ENCODE measurements at regions not wholly inside any gene's neighbourhood (a gene's known extent, or its start where the extent isn't known, plus 50 kb on each side); places are given as distances from the start of the nearest gene placed in this dataset.

- TF ChIP-seq CBX8 (IDR thresholded peaks at IDR 0.05; ENCODE audit: borderline replicate concordance, extremely low read depth, low read depth, low read length, poor library complexity, severe bottlenecking) (no peak), NFE2 (IDR thresholded peaks at IDR 0.05; ENCODE audit: low read depth) (no peak), TEAD1 (CRISPR knock-in tag; IDR thresholded peaks at IDR 0.05) (no peak), NCOA2 (IDR thresholded peaks at IDR 0.05; ENCODE audit: partially characterized antibody in 2 of 2) (no peak), TRIM24 (IDR thresholded peaks at IDR 0.05) (no peak), ZNF274 (IDR thresholded peaks at IDR 0.05; ENCODE audit: borderline replicate concordance, low read depth, low read length) (no peak), ZNF551 (CRISPR knock-in tag; IDR thresholded peaks at IDR 0.05) (no peak), KHSRP (IDR thresholded peaks at IDR 0.05) (no peak), IRF9 (tag; IDR thresholded peaks at IDR 0.05) (no peak), PTTG1 (tag; IDR thresholded peaks at IDR 0.05; ENCODE audit: low read depth) (no peak)
Measured at GRCh38 chr5:35324679-35325078, 94.4 kb upstream of the PRLR start (continued).

- 0 out of 2 replicates have a peak, but pooled peaks cover 2% of the 10 kb centered on the region for H3K9me3 ChIP-seq (replicated peaks; ENCODE audit: control insufficient read depth, insufficient read depth, low read depth, low read length)
- no peak overlapping the region for H2AFZ ChIP-seq (ENCODE audit: low read depth, low read length)
- in situ Hi-C loops (cut with MboI) = no loop called here
- ATAC-seq = no peak
- no peaks in the 10 kb centered on the region for H4K20me1 ChIP-seq (replicated peaks; ENCODE audit: control insufficient read depth, insufficient read depth, low read length)
- H3K27ac ChIP-seq (ENCODE audit: extremely low read depth, low read depth, low read length) = no peak overlapping the region
- DNase-seq (ENCODE audit: extremely low read depth in 1 of 4, low spot score in 3 of 4) = no peak
- 2% methylated on average over 4 of the region's 4 CpGs for WGBS (ENCODE audit: insufficient coverage, low coverage, missing lambda C conversion rate)
- no TSS peak for BruUV-seq (replicated peaks)
- intact Hi-C loops (cut with micrococcal nuclease) = no loop called here
- no peak overlapping the region for H3K4me2 ChIP-seq (ENCODE audit: insufficient read depth, low read length)
- H3K27me3 ChIP-seq (ENCODE audit: control insufficient read depth in 2 of 2, insufficient read depth in 2 of 2, low read length in 2 of 2) = no peaks in the 10 kb centered on the region
- no peak for TF ChIP-seq CBX1 (IDR thresholded peaks at IDR 0.05; ENCODE audit: low read depth)
- TF ChIP-seq HLTF (IDR thresholded peaks at IDR 0.05) = no peak
- POLR2A ChIA-PET = no interaction called here
- CTCF ChIA-PET (ENCODE audit: low intra/inter-chr PET ratio) = no interaction called here
- H3K79me2 ChIP-seq (ENCODE audit: control insufficient read depth, insufficient read depth, low read length) = no peaks in the 10 kb centered on the region
- H3K4me1 ChIP-seq (replicated peaks in 1 of 2; ENCODE audit: control insufficient read depth in 2 of 2, insufficient read depth in 2 of 2, low read length in 2 of 2) = no peaks in the 10 kb centered on the region
- H3K4me3 ChIP-seq = no peak overlapping the region
- no peak overlapping the region for H3K9ac ChIP-seq (ENCODE audit: insufficient read depth in 1 of 2, low read depth in 2 of 2, low read length in 2 of 2)
- no peaks in the 10 kb centered on the region for H3K9me1 ChIP-seq (ENCODE audit: control insufficient read depth, insufficient read depth, low read length)
- no peaks in the 10 kb centered on the region for H3K36me3 ChIP-seq (ENCODE audit: control insufficient read depth, insufficient read depth, low read length)
- no peak for FAIRE-seq
Measured at GRCh38 chr5:35324201-35324600, 93.9 kb upstream of the PRLR start.
